HK-2 (cell line): ENCODE measurements at regions not wholly inside any gene's neighbourhood (a gene's known extent, or its start where the extent isn't known, plus 50 kb on each side); places are given as distances from the start of the nearest gene placed in this dataset.
"Not testable (repeated sequence)": the region's sequence is repeated elsewhere in the genome, so short reads cannot be mapped to it uniquely, and the experiment has no call there.

ENCODE experiments used
- DNase-seq: peaks from one replicate; pipeline ENCODE4 v3.0.0-alpha.2; 2018; ENCODE audit not compliant: unreplicated experiment

DNA sequence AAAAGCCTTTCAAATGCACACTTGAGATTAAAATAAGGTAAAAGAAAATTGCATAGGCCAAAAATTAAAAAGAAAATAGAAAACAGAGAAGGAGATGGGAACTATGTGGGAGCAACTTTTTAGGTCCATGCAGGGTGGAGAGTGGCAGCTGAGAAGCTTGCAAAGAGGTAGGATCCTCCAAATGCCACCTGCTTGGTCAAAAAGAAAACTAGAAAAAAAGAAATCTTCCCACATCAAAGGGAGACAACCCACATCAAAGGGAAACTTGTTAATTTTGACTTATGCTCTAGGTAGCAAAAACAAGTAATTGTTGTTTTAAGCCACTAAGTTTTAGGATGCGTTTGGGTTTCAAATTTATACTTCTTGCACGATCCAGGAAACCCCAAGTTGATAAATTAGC is 342.9 kb downstream of the IL20RB start:
- no peak for DNase-seq

DNA sequence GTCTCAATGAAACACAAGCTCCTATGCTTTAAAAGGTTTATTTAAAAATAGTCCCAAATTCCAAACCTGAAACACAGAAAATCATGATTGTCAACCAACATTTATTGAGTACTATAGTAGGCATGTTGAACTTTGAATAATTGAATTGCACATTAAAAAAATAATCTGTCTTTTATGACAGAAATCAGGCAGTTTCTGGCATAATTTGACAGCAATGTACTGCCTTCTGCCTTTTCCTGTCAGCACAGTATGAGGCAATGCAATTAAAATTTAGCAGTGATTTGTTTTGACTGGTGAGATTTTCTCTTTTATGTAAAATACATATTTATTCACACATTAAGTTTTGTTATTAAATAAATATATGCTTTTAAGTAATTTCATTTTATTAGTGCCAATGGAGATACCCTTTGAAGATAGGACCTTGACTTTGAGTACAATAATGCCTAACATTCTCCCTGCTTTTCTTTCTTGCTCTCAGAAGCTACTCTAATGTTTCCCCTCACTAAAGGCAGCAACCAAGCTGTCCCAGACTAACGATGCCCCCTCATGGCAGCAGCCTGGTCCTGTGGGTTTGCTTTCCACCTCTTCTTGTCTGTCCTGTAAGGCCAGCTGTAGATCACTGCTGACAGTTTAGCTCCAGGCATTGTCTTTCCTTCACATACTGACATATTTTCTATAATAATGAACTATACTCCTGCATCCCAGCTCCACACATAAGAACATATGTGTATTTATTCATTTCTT is 346.7 kb downstream of the IL20RB start:
- no peak for DNase-seq

DNA sequence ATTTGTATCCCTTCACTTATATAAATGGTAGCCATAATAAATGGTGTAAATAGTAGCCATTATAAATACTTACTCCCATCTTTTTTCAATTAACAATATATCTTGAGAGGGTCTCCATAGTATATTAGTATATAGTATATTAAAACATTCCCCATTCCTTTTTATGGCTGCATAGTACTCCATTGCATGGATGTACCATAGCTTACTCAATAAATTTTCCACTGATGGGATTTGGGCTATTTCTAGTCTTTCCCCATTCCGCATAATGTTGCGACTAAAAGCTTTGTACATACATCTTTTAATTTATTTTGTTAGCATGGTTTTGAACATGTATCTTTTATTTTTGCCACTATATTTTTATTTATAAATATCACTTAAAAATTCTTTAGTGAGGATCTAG is 366.3 kb downstream of the IL20RB start:
- DNase-seq, result no peak

DNA sequence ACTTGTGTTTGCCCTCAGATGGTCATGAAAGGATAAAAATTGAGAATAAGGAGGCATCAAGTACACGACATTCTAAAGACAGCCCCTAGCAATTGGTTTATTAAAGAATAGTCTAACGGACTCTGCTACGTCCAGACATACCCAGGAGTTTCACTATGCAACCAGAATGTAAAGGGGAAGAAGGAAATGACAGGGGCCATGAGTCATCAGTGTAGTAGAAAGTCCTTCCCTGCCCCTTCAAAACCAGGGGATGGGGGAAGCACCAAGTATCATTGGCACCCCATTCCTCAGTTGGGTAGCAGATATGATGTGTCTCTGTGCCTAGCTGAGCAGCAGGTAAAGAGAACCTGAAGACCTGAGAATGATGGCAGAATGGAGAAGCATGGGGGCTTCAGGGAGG is 367.4 kb downstream of the IL20RB start:
- DNase-seq, result no peak

DNA sequence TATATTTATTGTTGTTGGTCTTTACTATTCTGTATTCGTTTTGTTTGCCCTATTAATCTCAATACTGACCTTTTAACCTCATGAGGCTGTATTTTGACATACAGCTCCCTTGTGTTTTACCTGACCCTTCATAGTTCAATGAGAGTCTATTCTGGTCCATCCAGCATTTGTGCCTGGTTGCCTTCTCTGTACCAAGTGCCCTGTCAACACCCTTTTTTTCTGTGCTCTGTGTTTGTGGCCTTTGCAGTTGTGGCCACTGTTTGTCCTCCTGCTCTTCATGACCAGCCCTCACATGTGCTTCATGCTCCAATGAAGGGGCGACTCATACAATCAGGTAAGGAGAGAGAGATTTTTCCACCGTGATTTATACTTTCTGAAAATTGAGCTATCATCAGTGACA is 368.2 kb downstream of the IL20RB start:
- DNase-seq, result no peak

DNA sequence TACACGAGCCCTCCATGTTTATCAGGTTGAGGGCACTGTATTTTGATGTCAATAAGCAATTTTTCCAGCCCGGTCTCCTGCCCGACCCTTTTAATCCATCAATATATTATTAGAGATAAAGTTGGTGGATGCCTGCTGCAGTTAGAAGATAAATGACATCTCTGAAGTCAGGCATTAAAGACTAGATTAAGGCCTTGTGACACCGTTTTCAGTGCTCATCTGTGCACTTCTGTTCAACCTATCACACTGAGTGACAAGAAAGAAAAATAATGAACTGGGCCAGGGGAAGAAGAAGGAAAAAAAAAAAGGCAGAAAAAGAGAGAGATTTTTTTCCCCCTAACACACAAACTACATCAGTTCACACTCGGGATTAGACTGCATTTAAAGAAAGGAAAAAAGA is 371.8 kb downstream of the IL20RB start:
- no peak for DNase-seq

DNA sequence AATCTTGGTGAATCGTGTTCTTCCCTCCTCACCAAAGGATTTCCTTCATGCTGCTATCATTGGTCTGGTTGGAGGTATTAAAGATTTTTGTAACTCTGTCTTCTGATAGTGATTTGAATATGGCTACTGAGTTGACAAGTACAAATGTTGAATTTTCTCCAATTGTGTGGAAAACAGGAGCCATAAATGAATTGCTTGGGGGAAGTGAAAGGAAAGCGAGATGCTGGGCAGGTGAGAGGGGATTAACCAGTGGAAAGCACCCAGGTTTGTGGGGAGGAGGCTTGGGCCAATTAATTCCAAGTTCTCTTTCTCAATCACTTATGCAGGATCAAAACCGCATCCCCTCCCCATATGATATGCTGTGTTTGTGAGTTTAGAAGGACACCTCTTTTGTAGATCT is 372.5 kb downstream of the IL20RB start:
- DNase-seq, result no peak

DNA sequence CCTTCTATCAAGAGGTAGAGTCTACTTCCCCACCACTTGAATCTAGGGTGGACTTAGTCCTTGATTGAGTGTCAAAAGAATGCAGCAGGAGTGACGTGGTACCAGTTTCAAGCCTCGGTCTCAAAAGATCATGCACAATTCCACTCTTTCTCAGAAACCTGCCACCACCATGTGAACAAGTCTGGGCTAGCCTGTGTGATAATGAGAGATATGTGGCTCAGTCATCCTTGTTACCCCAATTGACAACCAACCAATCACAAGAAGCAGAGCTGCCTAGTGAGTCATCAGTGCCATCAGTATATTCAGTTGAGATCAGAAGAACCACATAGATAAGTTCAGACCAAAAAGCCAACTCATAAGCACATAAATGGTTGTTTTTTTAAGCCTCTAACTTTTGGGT is 374.5 kb downstream of the IL20RB start:
- DNase-seq, result no peak

DNA sequence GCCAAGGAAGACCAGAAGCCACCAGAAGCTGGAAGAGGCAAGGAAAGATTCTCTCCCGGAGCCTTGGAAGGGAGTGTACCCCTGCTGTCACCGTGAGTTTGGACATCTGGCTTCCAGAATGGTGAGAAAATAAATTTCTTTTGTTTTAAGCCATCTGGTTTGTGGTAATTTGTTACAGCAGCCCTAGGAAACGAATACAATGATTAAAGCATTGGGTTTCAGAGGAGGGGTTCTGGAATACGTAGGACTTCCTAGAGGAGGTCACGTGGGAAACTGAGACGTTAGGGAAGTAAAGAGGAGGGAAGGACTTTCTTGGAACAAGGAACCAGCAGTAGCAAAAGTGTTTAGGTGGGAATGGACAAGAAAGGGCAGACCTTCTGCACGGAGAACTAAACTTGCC is 377.7 kb downstream of the IL20RB start:
- no peak for DNase-seq

DNA sequence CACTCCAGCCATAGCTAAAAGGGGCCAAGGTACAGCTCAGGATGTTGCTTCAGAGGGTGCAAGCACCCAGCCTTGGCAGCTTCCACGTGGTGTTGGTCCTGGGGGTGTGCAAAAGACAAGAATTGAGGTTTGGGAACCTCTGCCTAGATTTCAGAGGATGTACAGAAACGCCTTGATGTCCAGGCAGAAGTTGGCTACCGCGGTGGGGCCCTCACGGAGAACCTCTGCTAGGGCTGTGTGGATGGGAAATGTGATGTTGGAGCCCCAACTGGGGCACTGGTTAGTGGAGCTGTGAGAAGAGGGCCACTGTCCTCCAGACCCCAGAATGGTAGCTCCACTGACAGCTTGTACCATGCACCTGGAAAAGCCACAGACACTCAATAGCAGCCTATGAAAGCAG is 380.6 kb downstream of the IL20RB start:
- DNase-seq, result not testable (repeated sequence)

DNA sequence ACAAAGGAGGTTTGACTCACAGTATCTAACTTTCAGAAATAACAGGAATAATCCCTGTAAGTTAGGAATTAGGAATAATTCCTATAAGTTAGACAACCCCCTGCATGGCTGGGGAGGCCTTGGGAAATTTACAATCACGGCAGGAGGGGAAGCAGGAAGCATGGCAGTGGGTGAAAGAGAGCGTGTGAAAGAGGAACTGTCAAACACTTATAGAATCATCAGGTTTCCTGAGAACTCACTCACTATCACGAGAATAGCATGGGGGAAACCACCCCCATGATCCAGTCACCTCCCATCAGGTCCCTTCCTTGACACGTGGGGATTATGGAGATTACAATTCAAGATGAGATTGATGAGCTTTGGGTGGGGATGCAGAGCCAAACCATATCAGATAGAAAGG is 385.5 kb downstream of the IL20RB start:
- DNase-seq, result no peak

DNA sequence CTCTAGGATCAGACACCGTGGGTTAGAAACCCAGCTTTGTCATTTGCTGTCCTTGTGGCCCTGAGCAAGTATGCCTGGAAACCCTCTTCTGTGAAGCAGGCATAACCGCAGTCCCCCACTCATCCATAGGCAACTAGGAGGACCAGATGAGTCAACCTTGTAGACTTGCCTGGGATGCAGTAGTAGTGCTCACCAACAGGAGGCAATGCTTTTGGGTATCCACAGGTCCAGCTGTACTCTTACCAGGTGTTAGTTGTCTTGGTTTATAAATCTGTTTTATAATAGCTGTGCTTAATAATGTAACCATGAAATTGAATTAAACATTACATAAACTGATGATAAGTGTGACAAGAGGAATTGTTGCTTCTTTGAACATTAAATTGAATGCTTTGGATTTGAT is 389.3 kb downstream of the IL20RB start:
- DNase-seq, result no peak

DNA sequence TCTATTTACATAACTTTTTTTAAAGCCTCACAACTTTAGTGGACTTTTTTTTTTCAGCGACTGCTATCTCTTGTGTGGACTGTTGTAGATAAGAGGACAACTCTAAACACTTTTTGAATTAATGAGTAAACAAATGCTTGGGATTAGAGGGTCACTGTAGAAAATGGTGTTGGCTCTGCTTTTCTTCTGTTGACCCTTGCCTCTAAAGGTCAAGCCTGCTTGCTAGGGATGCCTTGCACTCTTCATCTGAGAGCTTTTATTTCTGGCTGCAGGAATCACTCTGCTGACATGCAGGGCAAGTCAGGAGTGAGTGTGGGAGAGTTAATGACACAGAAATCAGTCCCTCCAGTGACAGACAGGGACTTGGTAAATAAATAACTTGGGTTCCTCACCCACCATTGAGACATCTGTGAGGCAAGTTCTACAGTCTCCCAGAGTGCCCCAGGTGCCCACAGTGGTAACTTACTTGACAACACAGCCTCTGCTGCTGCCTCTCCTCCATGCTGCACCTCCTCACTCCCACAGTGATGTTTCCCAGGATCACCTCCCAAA is 390.1 kb downstream of the IL20RB start:
- no peak for DNase-seq

DNA sequence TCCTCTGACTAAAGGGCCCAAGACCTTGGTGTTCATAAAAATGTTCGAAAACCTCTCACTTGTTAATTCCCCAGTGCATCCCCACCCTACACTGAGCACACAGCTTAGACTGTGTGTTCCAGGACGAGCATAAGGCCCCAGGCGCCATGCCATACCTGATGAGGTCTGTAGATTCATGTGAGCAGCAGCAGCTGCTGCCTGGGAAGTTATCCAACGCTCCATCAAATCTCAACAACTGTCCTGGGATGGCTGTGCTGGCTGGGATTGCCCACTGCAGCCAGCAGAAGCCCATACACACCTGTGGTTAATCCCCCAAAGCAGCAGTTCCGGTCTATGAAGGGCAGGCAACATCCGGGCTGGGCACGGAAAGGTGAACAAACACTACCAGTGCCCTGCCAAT is 391.2 kb downstream of the IL20RB start:
- DNase-seq, result no peak

DNA sequence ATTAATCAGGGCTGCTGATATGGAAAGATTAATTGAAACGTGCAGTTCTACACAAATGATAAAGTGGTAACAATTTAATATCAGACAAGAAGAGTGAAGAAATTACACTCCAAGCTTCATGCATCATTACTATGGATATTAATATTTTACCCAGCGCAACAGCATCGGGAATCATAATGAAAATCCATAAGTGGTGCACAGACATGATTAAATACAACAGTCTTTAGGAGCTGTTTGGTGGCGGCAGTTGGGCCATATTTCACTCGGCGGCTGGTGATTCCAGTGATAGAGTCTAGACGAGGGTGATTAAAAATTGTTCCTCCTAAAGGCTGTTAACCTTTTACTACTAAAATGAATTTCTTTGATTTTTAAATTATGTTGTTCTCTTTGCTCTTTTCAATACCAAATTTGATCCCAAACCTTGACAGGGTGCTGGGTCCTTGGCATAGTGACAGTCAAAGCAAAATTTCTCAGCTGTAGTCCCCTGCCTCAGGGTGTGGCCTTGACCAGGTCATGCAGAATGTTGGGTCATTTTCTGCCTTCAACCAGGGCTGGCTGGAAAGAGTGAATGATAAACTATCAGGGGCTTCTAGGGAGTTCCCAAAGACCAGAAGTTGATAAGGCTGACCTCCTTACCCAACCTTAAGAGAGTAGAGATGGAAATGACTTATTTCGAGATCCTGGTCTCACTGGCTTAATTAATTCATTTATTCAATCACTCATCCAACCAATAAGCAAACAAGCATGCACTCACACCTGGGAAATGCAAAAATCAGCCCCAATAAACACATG is 392.0 kb downstream of the IL20RB start:
- no peak for DNase-seq

DNA sequence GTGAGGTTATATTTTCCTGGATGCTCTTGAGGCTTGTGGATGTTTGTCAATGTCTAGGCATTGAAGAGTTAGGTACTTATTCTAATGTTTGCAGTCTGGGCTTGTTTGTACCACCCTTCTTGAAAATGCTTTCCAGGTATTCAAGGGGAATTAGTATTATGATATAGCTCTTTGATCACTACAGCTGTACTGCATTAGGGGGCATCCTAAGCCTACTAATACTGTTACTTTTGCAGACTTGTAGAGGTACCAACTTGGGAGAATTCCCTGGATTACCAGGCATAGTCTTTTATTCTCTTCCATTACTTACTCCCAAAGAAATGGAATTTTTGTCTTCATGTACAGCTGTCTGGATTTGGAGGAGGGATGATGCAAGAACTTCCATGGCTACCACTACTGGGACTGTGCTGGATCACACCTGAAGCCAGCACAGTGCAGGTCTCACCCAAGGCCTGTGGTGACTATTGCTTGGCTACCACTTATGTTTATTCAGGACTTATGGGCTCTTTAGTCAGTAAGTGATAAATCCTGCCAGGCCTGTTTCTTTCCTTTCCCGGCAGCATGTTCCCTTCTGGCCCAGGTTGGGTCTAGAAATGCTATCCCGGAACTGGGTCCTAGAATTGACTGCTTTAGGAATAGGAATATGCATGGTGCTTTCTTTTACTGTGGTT is 402.9 kb downstream of the IL20RB start:
- no peak for DNase-seq

DNA sequence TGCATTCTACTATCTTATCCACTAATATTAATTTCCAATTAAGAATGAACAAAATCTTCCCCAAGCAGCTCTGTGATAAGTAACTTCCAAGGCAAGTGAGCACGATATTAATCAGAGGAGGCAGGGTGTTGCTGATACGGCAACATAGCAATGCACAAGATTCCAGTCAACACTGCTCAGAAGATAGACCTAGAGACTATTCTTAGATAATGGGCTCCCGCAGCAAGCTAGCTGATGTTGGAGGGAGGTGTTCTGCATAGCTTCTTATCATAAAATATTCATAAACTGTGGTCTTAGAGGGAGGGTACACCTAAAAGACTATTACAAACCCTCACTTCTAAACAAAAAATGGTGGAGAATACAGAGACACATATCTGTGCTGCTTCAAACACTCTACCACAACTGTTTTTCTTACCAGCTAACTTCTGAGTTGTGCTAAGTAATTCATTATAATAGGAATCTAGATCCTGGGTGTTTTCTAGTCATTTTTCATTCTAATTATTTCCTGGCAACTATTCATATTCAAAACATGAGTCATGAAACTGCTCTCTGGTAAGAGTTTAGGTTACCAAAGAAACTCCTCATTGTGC is 382.0 kb upstream of the SOX14 start:
- DNase-seq, result no peak

DNA sequence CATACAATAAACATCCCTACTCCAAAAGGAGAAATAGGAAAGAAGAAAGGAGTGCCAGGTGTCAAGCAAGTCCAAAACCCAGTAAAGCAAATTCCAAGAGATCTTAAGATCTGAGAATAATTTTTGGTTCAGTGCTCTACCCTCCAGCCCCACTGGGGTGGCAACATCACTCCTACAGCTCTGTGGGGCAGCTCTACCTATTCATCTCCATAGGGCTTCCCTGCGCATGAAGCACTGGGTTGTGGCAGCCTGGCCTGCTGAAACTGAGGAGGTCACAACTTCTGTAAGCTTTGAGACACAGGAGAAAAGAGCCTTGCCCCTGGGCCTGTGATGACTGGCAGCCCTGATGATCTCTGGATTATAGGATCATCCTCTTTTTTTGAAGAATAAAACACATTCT is 378.2 kb upstream of the SOX14 start:
- DNase-seq, result no peak

DNA sequence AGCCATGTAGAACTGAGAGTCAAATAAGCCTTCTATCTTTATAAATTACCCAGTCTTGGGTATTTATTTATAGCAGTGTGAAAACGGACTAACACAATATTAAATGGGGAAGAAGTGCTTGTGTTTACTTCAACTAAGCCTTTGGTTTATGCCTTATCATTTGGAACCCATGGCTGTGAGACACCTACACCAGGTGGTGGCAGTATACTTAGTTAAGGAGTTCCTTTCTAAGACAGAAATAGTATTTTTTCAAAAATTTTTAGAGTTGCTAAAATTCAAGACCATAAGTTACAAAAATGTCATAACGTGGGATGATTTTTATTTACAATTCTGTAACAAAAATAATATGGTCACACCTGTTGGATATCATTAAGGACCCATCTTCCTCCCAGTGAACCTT is 354.5 kb upstream of the SOX14 start:
- no peak for DNase-seq

DNA sequence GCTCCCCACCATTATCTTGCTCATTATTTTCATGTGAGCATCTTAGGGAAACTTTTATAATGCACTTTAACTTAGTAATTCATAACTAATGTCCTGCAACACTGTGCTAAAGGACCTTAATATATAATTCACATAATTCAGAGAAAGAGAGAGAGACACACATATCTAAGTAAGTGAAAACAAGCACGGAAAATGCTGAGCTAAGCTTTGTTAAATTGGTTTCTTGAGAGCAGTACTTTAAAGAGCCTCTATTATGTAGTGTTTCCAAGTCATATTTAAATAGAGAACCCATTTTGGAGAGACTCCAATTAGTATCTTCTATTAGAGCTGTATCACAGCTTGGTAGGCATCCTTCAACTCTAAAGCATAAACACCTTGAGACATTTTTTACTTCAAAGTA is 354.1 kb upstream of the SOX14 start:
- DNase-seq, result no peak

DNA sequence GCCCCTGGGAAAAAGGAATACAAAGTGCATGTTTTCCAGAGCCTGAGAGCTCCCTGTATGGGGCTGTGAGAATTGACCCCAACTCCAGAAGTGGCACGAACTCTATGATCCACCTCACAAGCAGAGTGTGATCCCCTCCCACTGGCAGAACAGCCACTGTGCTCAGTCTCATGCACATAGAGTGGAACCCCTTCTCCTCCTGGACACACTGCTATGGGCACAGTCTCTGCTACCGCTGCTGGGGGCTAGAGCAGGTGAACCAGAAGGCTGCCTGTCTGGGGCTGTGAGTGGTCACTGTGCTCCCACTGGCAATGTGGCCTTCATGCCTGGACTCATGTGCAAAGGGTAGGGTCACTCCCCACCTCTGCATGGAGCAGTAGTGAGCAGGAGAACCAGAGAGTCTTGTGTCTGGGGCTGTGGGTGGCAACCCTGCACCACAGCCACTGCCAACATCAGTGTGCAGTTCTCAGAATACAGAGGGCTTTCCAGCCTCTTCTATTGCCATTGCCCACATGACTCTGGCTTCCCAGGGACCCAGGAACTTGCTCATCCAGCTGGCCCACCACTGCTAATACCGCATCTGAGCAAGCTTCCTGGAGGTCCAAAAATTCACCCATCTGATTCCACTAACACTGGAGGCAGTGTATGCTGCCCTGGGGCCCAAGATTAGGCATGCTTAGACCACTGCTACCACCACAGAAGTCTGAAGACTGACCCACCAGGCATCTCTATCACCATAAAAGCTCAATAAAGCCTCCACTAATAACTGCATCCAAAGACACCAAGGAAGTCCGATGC is 343.7 kb upstream of the SOX14 start:
- no peak for DNase-seq
